OCI-LY3 (cell line): ENCODE measurements at regions not wholly inside any gene's neighbourhood (a gene's known extent, or its start where the extent isn't known, plus 50 kb on each side); places are given as distances from the start of the nearest gene placed in this dataset.

Experiments
- H2AFZ ChIP-seq: fragments of 200-600, 300-600 bp; shearing (Covaris generic); 2 replicates; pipeline ENCODE4 v1.6.0; 2014; ENCODE audit warnings: antibody characterized with exemption, low read depth, low read length
- H3K27ac ChIP-seq: fragments of 200-600, 300-600 bp; sonication (generic); 2 replicates; pipeline ENCODE4 v1.5.1; 2014; ENCODE audit warnings: mild to moderate bottlenecking, low read length, moderate library complexity, mixed read lengths
- H3K27me3 ChIP-seq: fragments of 200-600, 300-600 bp; sonication (generic); 2 replicates; pipeline ENCODE4 v1.6.1; 2014; ENCODE audit warnings: low read depth, low read length, mixed read lengths
- H3K36me3 ChIP-seq: fragments of 200-600, 300-600 bp; sonication (generic); replicated peaks from 2 replicates; pipeline ENCODE3; 2014; ENCODE audit warnings: low read depth, low read length, mixed read lengths
- H3K4me1 ChIP-seq: fragments of 300-600, 200-600 bp; sonication (generic); 2 replicates; pipeline ENCODE4 v1.6.1; 2014; ENCODE audit warnings: low read length, mixed read lengths
- H3K4me2 ChIP-seq: fragments of 200-600, 300-600 bp; sonication (generic); 2 replicates; pipeline ENCODE4 v1.6.1; 2014; ENCODE audit warnings: low read length, mixed read lengths
- H3K4me3 ChIP-seq: fragments of 300-600, 200-600 bp; sonication (generic); 2 replicates; pipeline ENCODE4 v1.5.1; 2014; ENCODE audit warnings: antibody characterized with exemption, mild to moderate bottlenecking, low read length, moderate library complexity
- H3K79me2 ChIP-seq: fragments of 300-600, 200-600 bp; shearing (Covaris generic); 2 replicates; pipeline ENCODE4 v1.6.1; 2014; ENCODE audit warnings: mild to moderate bottlenecking, low read length, mixed read lengths
- H3K9ac ChIP-seq: fragments of 300-600, 200-600 bp; shearing (Covaris generic); 2 replicates; pipeline ENCODE4 v1.6.0; 2014; ENCODE audit warnings: mild to moderate bottlenecking, low read length, moderate library complexity
- H3K9me3 ChIP-seq: fragments of 200-600, 300-600 bp; shearing (Covaris generic); 2 replicates; pipeline ENCODE4 v1.6.1; 2014; ENCODE audit warnings: low read length, mixed read lengths; ENCODE audit not compliant: insufficient read depth
- H4K20me1 ChIP-seq: fragments of 200-600, 300-600 bp; sonication (generic); 2 replicates; pipeline ENCODE4 v1.6.1; 2016; ENCODE audit warnings: low read length, mixed read lengths; ENCODE audit not compliant: insufficient read depth
- EZH2phosphoT487 ChIP-seq: fragments of 200-600 bp; shearing (Covaris generic); IDR thresholded peaks from 2 replicates; pipeline ENCODE4 v1.6.1; 2018; ENCODE audit warnings: antibody characterized with exemption, mixed run types, low read depth
- TF ChIP-seq, protein P1 (sequence below): fragments of 200-600, 300-600 bp; sonication (generic); IDR thresholded peaks from 2 replicates; pipeline ENCODE4 v1.5.1; 2014; ENCODE audit warnings: antibody characterized with exemption, low read length, low read depth

GRCh38 chr16:86052926-86053325 lies 154.0 kb downstream of the IRF8 start:
- H3K9me3 ChIP-seq, result no peaks in the 10 kb centered on the region
- H3K36me3 ChIP-seq, result no peaks in the 10 kb centered on the region
- TF ChIP-seq, protein P1, sequence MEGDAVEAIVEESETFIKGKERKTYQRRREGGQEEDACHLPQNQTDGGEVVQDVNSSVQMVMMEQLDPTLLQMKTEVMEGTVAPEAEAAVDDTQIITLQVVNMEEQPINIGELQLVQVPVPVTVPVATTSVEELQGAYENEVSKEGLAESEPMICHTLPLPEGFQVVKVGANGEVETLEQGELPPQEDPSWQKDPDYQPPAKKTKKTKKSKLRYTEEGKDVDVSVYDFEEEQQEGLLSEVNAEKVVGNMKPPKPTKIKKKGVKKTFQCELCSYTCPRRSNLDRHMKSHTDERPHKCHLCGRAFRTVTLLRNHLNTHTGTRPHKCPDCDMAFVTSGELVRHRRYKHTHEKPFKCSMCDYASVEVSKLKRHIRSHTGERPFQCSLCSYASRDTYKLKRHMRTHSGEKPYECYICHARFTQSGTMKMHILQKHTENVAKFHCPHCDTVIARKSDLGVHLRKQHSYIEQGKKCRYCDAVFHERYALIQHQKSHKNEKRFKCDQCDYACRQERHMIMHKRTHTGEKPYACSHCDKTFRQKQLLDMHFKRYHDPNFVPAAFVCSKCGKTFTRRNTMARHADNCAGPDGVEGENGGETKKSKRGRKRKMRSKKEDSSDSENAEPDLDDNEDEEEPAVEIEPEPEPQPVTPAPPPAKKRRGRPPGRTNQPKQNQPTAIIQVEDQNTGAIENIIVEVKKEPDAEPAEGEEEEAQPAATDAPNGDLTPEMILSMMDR, result no peak
- no peak for TF ChIP-seq EZH2phosphoT487
- H3K27ac ChIP-seq, result no peak overlapping the region
- no peaks in the 10 kb centered on the region for H4K20me1 ChIP-seq
- H3K9ac ChIP-seq, result no peak overlapping the region
- no peak overlapping the region for H3K4me2 ChIP-seq
- H2AFZ ChIP-seq, result no peak overlapping the region
- H3K79me2 ChIP-seq, result no peaks in the 10 kb centered on the region
- no peak overlapping the region for H3K4me3 ChIP-seq
- H3K4me1 ChIP-seq, result no peaks in the 10 kb centered on the region
- peaks cover 29% of the 10 kb centered on the region for H3K27me3 ChIP-seq

DNA sequence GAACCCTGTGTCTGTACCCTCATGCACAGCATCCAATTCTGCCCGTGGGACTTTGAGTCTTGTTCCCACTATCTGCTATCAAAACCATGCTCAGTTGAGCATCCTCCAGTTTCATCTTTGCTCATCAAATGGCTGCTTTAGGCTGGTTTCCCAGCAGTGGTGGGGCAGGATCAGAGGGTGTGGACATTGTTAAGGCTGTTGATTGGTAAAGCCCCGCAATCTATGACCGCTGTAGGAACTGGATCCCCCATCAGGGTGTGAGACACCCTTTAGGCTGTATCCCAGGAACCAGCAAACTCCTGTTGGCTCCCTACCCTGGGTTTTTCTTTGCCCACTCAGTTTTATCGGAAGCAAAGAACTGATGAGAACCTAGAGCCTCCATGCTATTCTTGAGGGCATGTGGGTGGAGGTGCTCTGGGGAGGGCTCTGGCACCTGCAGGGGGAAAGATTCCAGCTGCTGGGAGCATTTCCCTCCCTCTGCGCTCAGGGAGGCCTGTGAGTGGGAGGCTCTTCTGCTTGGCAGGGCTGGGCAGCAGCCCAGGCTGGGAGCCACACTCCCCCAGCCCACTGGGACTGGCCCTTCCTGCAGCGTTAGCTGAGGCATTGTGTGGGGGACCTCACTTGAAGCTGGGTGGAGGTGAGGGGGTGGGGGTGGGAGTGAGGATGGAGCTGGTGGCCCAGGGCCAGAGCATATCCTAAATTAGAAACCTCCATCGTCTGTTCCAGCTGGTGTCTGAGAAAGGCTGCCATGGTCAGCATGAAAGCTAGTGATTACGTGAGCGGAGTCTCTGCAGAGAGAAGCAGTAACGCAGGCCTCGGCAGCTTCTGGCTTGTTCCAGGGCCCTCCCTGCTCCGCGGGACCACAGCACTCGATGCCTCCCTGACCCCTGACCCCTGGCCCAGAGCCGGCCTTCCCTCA lies 160.6 kb downstream of the IRF8 start:
- H3K27ac ChIP-seq, result no peak overlapping the region
- H3K4me1 ChIP-seq, result no peaks in the 10 kb centered on the region
- no peaks in the 10 kb centered on the region for H3K9me3 ChIP-seq
- no peak overlapping the region for H2AFZ ChIP-seq
- H4K20me1 ChIP-seq, result no peaks in the 10 kb centered on the region
- no peak overlapping the region for H3K4me2 ChIP-seq
- no peak for TF ChIP-seq EZH2phosphoT487
- TF ChIP-seq, protein P1, result no peak
- no peaks in the 10 kb centered on the region for H3K79me2 ChIP-seq
- no peak overlapping the region for H3K9ac ChIP-seq
- no peaks in the 10 kb centered on the region for H3K36me3 ChIP-seq
- H3K4me3 ChIP-seq, result no peak overlapping the region
- peaks cover 31% of the 10 kb centered on the region for H3K27me3 ChIP-seq

DNA sequence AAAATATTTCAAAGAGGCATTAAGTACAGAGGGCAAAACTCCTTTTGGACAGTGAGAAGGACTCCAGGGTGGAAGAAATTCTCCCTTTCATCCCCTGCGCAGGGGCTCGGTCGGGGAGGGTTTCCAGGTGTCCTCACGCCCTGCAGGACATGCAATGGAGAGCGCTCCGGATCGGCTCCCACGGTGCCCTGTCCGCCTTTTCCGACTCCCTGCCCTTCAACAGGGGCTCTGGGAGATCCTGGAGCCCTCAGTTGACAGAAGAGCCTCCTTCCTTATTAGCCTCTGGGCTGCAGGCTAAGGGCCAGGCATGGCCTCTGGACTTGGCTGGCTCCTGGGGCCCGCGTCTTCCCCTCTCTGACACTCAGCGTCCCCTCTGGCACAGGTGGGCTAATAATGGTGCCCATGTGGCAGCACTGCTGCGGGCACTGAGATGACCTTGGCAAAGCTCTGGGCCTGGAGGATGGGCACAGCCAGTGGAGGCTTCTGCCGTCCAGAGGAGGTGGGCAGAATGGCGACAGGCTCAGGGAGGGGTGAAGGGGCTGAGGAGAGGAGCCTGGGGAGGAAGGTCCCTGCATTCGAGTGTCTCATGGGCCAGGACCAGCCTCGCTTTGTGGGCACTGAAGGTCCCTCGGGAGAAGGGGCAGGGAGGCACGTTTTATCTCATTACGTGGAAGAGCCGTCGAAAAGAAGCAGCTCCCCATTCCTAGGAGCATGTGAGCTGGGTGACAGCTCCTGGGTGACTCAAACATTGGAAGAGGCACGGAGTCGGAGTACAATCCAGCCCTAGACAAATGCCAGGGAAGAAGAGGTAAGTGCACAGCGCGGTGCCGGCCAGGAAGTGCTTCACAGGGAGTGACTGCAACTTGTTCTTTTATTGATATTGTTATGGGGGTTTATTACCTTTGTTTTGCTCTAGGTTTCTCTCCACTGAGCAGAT lies 161.7 kb downstream of the IRF8 start:
- Histone ChIP-seq H3K36me3 (no peaks in the 10 kb centered on the region), H3K9ac (no peak overlapping the region), H4K20me1 (no peaks in the 10 kb centered on the region), H3K4me3 (no peak overlapping the region), H3K79me2 (no peaks in the 10 kb centered on the region), H3K27ac (no peak overlapping the region), H3K27me3 (peaks cover 24% of the 10 kb centered on the region), H3K9me3 (no peaks in the 10 kb centered on the region), H3K4me1 (no peaks in the 10 kb centered on the region), H3K4me2 (no peak overlapping the region), H2AFZ (no peak overlapping the region)
- TF ChIP-seq, protein P1, result no peak
- TF ChIP-seq EZH2phosphoT487, result no peak

DNA sequence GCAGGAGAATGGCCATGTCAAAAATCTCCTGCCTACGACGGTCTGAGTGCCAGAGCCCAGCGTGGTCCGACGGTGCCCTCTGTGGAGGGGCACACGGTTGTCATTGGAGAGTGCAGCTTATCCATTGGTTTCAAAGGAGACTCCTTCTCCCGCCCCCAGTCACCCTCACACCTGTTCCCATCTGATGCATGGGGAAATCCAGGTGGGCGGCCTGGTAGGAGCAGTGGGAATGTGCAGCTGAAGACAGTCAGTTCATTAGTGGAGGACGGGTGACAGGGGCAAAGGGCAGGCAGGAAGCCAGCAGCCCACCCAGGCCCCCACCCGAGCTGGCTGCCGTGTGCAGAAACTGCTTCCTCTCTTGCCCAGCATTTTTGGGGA lies 162.3 kb downstream of the IRF8 start:
- no peak overlapping the region for H3K27ac ChIP-seq
- H2AFZ ChIP-seq, result no peak overlapping the region

More for the DNA sequence above, 162.3 kb downstream of the IRF8 start:
- no peak overlapping the region for H3K4me2 ChIP-seq
- TF ChIP-seq EZH2phosphoT487, result no peak
- TF ChIP-seq, protein P1, result no peak
- no peaks in the 10 kb centered on the region for H3K79me2 ChIP-seq
- H3K9ac ChIP-seq, result no peak overlapping the region
- peaks cover 22% of the 10 kb centered on the region for H3K27me3 ChIP-seq
- H3K36me3 ChIP-seq, result no peaks in the 10 kb centered on the region
- H3K9me3 ChIP-seq, result no peaks in the 10 kb centered on the region
- H4K20me1 ChIP-seq, result no peaks in the 10 kb centered on the region
- no peak overlapping the region for H3K4me3 ChIP-seq
- H3K4me1 ChIP-seq, result no peaks in the 10 kb centered on the region
